HT1080 (cell line): ENCODE measurements at regions not wholly inside any gene's neighbourhood (a gene's known extent, or its start where the extent isn't known, plus 50 kb on each side); places are given as distances from the start of the nearest gene placed in this dataset.

ENCODE experiments used
- DNase-seq: peaks from one replicate; pipeline ENCODE4 v3.0.0-alpha.2; 2015; ENCODE audit warnings: low read depth

DNA sequence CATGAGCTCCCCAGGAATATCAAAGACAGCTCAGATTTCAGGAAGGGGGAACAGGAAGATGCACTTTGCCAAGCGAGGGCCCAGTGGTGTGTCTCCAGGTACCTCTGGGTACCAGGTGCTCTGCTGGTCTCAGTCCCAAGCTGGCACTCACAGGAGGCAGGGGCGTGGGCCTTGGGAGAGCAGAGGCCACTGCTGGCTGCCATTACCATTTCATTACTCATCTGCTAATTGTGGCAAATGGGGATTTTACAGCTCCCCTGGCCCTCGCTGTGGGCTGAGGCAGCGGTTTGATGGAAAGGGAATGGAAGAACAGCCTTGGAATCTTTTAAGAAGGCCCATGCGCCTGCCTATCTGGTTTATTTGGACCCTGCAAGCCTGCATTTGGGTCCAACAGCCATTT is 192.0 kb upstream of the NAV2 start:
- no peak for DNase-seq

- DNase-seq, result no peak
Observed at GRCh38 chr11:19519912-19520641, 192.6 kb upstream of the NAV2 start.

- no peak for DNase-seq
Observed at GRCh38 chr11:19519353-19519752, 193.3 kb upstream of the NAV2 start.

DNA sequence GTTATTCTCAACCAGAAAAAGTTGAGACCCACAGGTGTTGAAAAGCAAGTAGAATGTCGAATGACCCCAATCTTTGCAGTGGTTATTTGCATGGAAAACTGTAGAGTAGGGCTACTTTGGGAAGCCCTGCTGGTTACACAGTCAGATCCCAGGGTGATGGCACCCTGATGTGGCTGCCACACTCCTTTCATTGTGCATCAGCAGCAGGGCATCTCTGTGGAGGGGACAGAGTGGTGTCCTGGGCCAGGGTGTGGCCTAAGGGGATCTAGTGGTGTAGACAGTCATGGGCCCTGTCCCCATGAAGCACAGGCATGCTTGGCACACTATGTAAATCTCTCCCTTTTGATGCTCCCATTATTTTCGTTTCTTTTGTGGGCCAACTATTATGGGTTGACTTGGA is 199.4 kb upstream of the NAV2 start:
- DNase-seq, result no peak

GRCh38 chr11:19512618-19513017 is 200.0 kb upstream of the NAV2 start:
- no peak for DNase-seq

- no peak for DNase-seq
Observed at GRCh38 chr11:19511413-19512183, 201.0 kb upstream of the NAV2 start.

DNA sequence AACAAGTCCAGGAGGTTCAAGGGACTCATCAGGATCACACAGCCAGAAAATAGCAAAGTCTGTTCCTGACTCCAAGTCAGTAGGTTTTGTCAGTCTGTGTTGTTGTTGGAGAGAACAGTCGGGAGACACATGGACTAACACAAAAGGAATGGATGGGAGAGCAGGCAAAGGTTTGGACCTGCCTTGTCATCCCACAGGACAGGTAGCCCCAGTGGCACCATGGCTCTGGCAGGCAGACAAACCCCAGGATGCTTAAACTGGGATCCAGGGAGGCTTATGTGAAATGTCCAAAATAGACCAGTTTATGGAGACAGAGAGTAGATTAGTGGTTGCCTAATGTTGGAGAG is 201.6 kb upstream of the NAV2 start:
- no peak for DNase-seq

GRCh38 chr11:19510468-19510867 is 202.2 kb upstream of the NAV2 start:
- DNase-seq, result no peak

GRCh38 chr11:19509215-19509614 is 203.4 kb upstream of the NAV2 start:
- no peak for DNase-seq

GRCh38 chr11:19508165-19508564 is 204.5 kb upstream of the NAV2 start:
- DNase-seq, result no peak

- no peak for DNase-seq
Observed at GRCh38 chr11:19506816-19507486, 205.7 kb upstream of the NAV2 start.

GRCh38 chr11:19502691-19503253 is 209.9 kb upstream of the NAV2 start:
- no peak for DNase-seq

GRCh38 chr11:19501631-19502030 is 211.0 kb upstream of the NAV2 start:
- no peak for DNase-seq

- DNase-seq, result no peak
Observed at GRCh38 chr11:19499999-19500398, 212.6 kb upstream of the NAV2 start.

DNA sequence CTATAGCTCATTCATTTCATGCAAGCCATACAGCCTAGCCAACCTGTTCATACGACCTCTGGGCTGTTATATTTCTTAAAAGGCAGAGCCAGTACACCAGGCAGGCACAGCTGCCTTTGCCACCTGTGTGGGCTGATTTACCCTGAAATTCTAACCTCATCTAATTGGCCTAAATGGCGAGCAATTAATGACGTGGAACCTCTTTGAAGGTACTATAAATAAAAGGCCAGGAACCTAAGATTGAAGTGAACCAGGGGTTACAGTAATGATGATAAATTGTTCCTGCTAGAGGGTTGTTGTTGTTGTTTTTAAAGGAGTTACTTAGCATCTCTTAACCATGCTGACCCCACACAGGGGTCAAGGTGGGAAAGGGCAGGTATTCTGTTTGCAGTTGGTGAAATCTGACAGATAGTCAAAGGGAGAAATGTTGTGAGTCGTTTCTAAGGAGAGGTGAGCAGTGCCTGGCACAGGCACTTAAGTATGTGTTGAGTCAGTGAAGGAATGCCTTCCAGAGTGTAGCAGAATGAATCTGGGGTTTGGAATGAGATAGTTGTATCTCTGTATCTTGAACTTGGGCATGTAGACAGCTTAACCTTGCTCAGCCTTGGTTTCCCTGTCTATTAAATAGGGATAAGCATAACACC is 213.5 kb upstream of the NAV2 start:
- DNase-seq, result no peak

DNA sequence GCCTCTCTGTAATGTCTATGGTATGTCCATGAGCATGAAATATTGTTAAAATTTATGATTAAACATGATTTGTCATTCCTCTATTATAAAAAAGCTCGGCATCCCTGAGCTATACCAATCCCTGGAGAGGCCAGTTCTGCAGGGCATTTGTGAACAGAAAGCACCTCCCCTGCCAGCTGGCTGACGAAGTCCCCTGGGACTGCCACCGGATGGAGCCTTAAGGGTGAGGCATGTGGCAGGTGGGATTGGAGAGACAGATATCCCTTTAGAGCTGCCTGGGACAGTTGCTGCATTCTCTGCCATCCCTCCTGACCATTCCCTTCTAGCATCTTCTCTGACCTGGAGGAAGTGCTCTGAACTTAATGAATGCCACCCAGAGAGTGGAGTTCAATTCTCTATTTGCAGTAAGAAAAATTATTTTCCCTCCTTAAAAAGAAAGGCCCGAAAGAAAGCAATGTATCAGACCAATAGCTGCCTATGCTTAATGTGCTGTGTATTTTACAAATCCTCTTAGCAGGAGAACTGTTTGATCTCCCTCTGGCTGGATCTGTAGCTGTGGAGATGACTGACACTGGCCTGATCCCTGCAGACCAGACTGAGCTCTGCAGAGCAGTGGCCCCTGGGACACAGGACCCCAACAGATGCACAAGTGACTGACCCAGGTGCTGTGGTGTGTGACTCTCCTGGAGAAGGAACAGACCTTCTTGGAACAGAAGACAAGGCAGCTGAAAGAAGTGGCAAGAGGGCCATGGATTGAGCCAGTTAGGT is 219.0 kb upstream of the NAV2 start:
- DNase-seq, result no peak

DNA sequence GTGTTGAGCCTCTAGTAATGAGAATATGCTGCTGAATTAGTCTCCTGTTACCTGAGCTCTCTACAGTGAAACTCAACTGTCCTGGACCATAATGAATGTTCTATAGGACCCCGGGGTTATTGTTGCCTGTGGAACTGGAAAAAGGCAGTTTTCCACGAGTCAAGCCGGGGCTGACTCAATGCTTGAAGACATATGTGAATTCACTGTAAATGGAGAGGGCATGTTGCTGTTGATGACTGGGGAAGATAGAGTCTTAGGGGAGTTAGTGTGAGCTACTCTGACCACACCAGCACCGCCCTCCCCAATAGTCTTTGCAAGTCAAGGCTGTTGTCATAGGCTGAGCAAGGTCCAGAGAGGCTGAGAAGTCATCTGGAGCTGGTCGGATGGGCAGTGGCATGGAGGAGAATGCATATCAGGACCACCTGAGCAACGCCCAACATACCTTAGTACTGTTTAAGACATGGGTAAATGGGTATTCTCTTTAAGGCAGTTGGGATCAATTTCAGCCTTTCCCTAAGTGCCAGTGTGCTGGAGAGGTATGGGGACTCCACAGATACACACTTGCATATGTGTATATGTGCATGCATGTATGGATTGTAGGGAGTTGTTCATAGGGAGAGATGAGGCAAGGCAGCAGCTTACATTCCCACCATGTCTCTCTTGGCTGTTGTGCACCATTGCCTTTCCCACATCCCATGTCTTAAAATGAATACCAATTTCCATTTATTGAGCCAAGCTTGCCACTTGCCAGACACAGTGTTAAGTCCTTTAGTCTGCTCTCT is 230.1 kb upstream of the NAV2 start:
- DNase-seq, result no peak

- no peak for DNase-seq
Observed at GRCh38 chr11:19480540-19480939, 232.1 kb upstream of the NAV2 start.

- DNase-seq, result no peak
Observed at GRCh38 chr11:19478891-19479290, 233.7 kb upstream of the NAV2 start.
